ENCODE measurements at regions not wholly inside any gene's neighbourhood (a gene's known extent, or its start where the extent isn't known, plus 50 kb on each side); places are given as distances from the start of the nearest gene placed in this dataset.

GRCh38 chr4:153034681-153035080 is 98.6 kb downstream of the FHDC1 start:
- no peak for DNase-seq

GRCh38 chr4:153036931-153037482 is 100.9 kb downstream of the FHDC1 start:
- DNase-seq = no peak

GRCh38 chr4:153038623-153039311 is 102.6 kb downstream of the FHDC1 start:
- DNase-seq = peak; percentile 56

GRCh38 chr4:153039542-153040185 is 103.5 kb downstream of the FHDC1 start:
- DNase-seq = no peak

- DNase-seq = no peak
These were observed 104.6 kb downstream of the FHDC1 start for GRCh38 chr4:153040677-153041076.

- no peak for DNase-seq
These were observed 107.9 kb downstream of the FHDC1 start for GRCh38 chr4:153044036-153044435.

- no peak for DNase-seq
These were observed 109.2 kb downstream of the FHDC1 start for GRCh38 chr4:153045111-153045982.

- DNase-seq = no peak
These were observed 122.5 kb downstream of the FHDC1 start for GRCh38 chr4:153058671-153059060.

- DNase-seq = no peak
These were observed 124.1 kb downstream of the FHDC1 start for GRCh38 chr4:153060196-153060595.

- no peak for DNase-seq
These were observed 125.8 kb downstream of the FHDC1 start for GRCh38 chr4:153061971-153062370.

GRCh38 chr4:153062652-153063168 is 126.6 kb downstream of the FHDC1 start:
- no peak for DNase-seq

GRCh38 chr4:153063490-153063889 is 127.4 kb downstream of the FHDC1 start:
- no peak for DNase-seq

GRCh38 chr4:153064571-153064970 is 128.4 kb downstream of the FHDC1 start:
- DNase-seq = no peak

GRCh38 chr4:153065276-153065675 is 129.2 kb downstream of the FHDC1 start:
- no peak for DNase-seq

- DNase-seq = no peak
These were observed 131.3 kb downstream of the FHDC1 start for GRCh38 chr4:153067376-153067775.

GRCh38 chr4:153068751-153069150 is 132.6 kb downstream of the FHDC1 start:
- DNase-seq = no peak

GRCh38 chr4:153071958-153072598 is 132.2 kb upstream of the TRIM2 start:
- DNase-seq = no peak

GRCh38 chr4:153072661-153073060 is 131.6 kb upstream of the TRIM2 start:
- DNase-seq = no peak

GRCh38 chr4:153074486-153074885 is 129.8 kb upstream of the TRIM2 start:
- no peak for DNase-seq

GRCh38 chr4:153074936-153075630 is 129.2 kb upstream of the TRIM2 start:
- no peak for DNase-seq

- DNase-seq = no peak
These were observed 128.3 kb upstream of the TRIM2 start for GRCh38 chr4:153075836-153076518.
